ENCODE measurements at regions not wholly inside any gene's neighbourhood (a gene's known extent, or its start where the extent isn't known, plus 50 kb on each side); places are given as distances from the start of the nearest gene placed in this dataset.
A peak's percentile ranks its signal among the peaks of the same experiment; 100 is the strongest.

- TF ChIP-seq YY1 (IDR thresholded peaks at IDR 0.05) = peak; percentile 45
- no peak for TF ChIP-seq HNF4G (IDR thresholded peaks at IDR 0.05)
- TF ChIP-seq RXRA (IDR thresholded peaks at IDR 0.05) = peak; percentile 39
These were observed 68.7 kb upstream of the ACSL3 start (continued) for GRCh38 chr2:222792001-222792611.

DNA sequence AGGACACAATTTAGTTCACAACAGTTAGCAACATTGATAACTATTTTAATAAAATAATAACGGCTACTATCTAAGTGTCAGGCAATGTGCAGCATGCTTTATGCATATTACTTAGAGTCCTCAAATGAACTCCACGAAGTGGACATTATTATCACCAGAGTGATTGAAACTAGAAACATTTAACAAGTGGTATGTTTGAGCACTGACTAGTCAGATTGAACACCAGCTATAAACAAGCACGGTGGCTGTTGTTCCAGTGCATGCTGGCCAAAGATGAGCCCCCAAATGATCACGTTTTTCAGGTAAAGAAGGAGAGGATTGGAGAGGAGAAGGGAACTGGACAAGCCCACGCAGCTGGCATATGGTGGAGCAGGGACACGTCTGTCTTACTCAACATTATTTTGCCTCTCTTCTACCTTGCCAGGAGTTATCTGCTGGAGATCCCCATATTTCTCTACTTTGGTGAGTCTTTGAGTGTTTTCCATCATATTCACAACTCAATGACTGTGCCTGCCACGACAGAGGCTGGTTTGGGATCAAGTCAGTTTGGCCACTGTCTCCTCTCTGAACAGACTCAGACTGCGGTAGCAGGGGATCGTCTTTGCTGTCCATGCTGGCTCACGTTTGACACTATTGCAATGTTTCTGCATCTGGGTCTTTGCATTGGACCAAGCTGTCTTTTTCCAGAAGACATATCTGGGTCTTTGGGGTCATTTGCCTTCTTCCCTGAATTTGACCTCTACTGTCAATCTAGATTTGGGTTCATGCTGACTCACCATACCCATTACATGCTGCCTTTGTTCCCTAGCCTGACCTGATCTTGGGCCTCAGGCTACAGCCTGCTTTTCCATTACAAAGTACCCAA is 66.0 kb upstream of the ACSL3 start:
- WGBS = 79% methylated on average over 10 of the region's 10 CpGs
- no peak overlapping the region for H3K9ac ChIP-seq (ENCODE audit: low read depth in 1 of 2, low read length in 2 of 2)
- H3K4me3 ChIP-seq (ENCODE audit: low read depth in 1 of 3, low read length in 3 of 3) = no peak overlapping the region
- H3K27ac ChIP-seq (ENCODE audit: low read depth in 1 of 2, low read length in 2 of 2) = no peak overlapping the region
- H3K9me3 ChIP-seq (ENCODE audit: control insufficient read depth in 4 of 4, low read length in 3 of 4) = no peaks in the 10 kb centered on the region
- no peak for DNase-seq (ENCODE audit: low spot score)
- H3K36me3 ChIP-seq (ENCODE audit: control insufficient read depth in 4 of 4, insufficient read depth in 3 of 4, low read depth in 1 of 4, low read length in 3 of 4) = no peaks in the 10 kb centered on the region
- H3K27me3 ChIP-seq (ENCODE audit: control insufficient read depth in 4 of 4, insufficient read depth in 4 of 4, low read length in 3 of 4) = no peaks in the 10 kb centered on the region
- TF ChIP-seq RXRA (IDR thresholded peaks at IDR 0.05) (peak; percentile 36 to 63), TAF1 (conservative IDR thresholded peaks at IDR 0.05) (no peak), EGR1 (IDR thresholded peaks at IDR 0.05; ENCODE audit: low read depth in 2 of 2) (no peak), GABPA (IDR thresholded peaks at IDR 0.05 in 1 of 2, conservative IDR thresholded peaks at IDR 0.05 in 1 of 2) (no peak), JUND (IDR thresholded peaks at IDR 0.05) (peak; percentile 23 to 68), HNF4A (conservative IDR thresholded peaks at IDR 0.05) (peak in 1 of 2 donors; percentile 37), HNF4G (IDR thresholded peaks at IDR 0.05) (no peak)
- TF ChIP-seq, protein P1, sequence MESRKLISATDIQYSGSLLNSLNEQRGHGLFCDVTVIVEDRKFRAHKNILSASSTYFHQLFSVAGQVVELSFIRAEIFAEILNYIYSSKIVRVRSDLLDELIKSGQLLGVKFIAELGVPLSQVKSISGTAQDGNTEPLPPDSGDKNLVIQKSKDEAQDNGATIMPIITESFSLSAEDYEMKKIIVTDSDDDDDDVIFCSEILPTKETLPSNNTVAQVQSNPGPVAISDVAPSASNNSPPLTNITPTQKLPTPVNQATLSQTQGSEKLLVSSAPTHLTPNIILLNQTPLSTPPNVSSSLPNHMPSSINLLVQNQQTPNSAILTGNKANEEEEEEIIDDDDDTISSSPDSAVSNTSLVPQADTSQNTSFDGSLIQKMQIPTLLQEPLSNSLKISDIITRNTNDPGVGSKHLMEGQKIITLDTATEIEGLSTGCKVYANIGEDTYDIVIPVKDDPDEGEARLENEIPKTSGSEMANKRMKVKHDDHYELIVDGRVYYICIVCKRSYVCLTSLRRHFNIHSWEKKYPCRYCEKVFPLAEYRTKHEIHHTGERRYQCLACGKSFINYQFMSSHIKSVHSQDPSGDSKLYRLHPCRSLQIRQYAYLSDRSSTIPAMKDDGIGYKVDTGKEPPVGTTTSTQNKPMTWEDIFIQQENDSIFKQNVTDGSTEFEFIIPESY (IDR thresholded peaks at IDR 0.05) = no peak
- TF ChIP-seq, protein P2, sequence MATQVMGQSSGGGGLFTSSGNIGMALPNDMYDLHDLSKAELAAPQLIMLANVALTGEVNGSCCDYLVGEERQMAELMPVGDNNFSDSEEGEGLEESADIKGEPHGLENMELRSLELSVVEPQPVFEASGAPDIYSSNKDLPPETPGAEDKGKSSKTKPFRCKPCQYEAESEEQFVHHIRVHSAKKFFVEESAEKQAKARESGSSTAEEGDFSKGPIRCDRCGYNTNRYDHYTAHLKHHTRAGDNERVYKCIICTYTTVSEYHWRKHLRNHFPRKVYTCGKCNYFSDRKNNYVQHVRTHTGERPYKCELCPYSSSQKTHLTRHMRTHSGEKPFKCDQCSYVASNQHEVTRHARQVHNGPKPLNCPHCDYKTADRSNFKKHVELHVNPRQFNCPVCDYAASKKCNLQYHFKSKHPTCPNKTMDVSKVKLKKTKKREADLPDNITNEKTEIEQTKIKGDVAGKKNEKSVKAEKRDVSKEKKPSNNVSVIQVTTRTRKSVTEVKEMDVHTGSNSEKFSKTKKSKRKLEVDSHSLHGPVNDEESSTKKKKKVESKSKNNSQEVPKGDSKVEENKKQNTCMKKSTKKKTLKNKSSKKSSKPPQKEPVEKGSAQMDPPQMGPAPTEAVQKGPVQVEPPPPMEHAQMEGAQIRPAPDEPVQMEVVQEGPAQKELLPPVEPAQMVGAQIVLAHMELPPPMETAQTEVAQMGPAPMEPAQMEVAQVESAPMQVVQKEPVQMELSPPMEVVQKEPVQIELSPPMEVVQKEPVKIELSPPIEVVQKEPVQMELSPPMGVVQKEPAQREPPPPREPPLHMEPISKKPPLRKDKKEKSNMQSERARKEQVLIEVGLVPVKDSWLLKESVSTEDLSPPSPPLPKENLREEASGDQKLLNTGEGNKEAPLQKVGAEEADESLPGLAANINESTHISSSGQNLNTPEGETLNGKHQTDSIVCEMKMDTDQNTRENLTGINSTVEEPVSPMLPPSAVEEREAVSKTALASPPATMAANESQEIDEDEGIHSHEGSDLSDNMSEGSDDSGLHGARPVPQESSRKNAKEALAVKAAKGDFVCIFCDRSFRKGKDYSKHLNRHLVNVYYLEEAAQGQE (IDR thresholded peaks at IDR 0.05) = no peak
- H3K4me1 ChIP-seq (ENCODE audit: control insufficient read depth in 4 of 4, insufficient read depth in 4 of 4, low read length in 3 of 4) = peaks cover 6 to 42% (median 26%) of the 10 kb centered on the region in 4 donors

DNA sequence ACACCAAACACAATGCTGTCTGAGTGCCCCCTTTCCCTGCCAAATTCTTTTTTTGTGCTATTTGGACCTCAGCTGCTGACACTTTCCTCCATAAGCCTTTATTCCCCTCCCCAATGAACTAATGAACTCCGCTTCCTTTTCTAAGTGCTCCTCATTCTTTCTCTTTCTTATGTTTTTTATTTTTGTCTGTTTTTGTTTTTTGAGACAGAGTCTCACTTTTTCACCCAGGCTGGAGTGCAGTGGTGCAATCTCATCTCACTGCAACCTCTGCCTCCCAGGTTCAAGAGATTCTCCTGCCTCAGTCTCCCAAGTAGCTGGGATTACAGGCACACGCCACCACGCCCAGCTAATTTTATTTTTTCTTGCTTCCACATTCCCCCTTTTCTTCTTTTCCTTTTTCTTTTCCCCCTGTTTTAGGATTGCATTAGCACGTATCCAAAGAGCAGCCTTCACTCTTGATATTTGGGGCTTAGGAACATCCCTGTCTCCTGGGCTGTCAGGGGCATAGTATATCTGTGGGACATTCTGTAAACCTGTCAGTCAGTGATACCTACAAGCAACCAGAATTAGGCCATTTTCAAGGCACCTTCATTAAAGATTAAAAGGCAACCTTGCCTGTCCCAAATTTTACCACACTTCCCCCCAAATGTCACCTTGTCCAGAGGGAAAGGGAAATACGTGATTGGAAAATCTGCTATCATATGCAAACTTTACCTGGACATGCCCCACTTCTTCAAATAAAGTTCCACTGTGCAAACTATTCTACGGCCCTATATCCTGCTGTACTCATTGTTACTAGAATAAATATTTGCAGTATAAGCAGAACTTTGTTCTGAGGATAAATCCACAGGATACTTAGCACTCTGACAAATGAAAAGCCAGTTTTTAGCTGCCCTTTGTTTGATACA is 65.1 kb upstream of the ACSL3 start:
- peak overlapping the region in 1 of 2 donors; percentile 61 for H3K27ac ChIP-seq (ENCODE audit: low read depth in 1 of 2, low read length in 2 of 2)
- no peak for DNase-seq (ENCODE audit: low spot score)
- H3K9ac ChIP-seq (ENCODE audit: low read depth in 1 of 2, low read length in 2 of 2) = no peak overlapping the region
- no peaks in the 10 kb centered on the region for H3K9me3 ChIP-seq (ENCODE audit: control insufficient read depth in 4 of 4, low read length in 3 of 4)
- no peak overlapping the region for H3K4me3 ChIP-seq (ENCODE audit: low read depth in 1 of 3, low read length in 3 of 3)
- no peaks in the 10 kb centered on the region for H3K36me3 ChIP-seq (ENCODE audit: control insufficient read depth in 4 of 4, insufficient read depth in 3 of 4, low read depth in 1 of 4, low read length in 3 of 4)
- H3K4me1 ChIP-seq (ENCODE audit: control insufficient read depth in 4 of 4, insufficient read depth in 4 of 4, low read length in 3 of 4) = peaks cover 6 to 40% (median 25%) of the 10 kb centered on the region in 4 donors
- WGBS = 67% methylated on average over 6 of the region's 6 CpGs
- H3K27me3 ChIP-seq (ENCODE audit: control insufficient read depth in 4 of 4, insufficient read depth in 4 of 4, low read length in 3 of 4) = no peaks in the 10 kb centered on the region
- TF ChIP-seq SP1 (IDR thresholded peaks at IDR 0.05) (peak; percentile 76), NR2F2 (IDR thresholded peaks at IDR 0.05) (no peak), RXRA (IDR thresholded peaks at IDR 0.05) (peak; percentile 52 to 85), EGR1 (IDR thresholded peaks at IDR 0.05; ENCODE audit: low read depth in 2 of 2) (peak in 1 of 2 donors; percentile 88), FOXA1 (IDR thresholded peaks at IDR 0.05) (peak; percentile 29), RAD21 (IDR thresholded peaks at IDR 0.05) (peak; percentile 11 to 24), HNF4A (conservative IDR thresholded peaks at IDR 0.05) (peak; percentile 83 to 86), CTCF (IDR thresholded peaks at IDR 0.05; ENCODE audit: low read depth, low read length, missing input control) (no peak)
- TF ChIP-seq, protein P1 (IDR thresholded peaks at IDR 0.05) = peak; percentile 67
- TF ChIP-seq, protein P3, sequence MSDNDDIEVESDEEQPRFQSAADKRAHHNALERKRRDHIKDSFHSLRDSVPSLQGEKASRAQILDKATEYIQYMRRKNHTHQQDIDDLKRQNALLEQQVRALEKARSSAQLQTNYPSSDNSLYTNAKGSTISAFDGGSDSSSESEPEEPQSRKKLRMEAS (IDR thresholded peaks at IDR 0.05) = peak; percentile 91

All from liver (tissue), 8 donors.